ENCODE measurements at regions not wholly inside any gene's neighbourhood (a gene's known extent, or its start where the extent isn't known, plus 50 kb on each side); places are given as distances from the start of the nearest gene placed in this dataset.

DNA sequence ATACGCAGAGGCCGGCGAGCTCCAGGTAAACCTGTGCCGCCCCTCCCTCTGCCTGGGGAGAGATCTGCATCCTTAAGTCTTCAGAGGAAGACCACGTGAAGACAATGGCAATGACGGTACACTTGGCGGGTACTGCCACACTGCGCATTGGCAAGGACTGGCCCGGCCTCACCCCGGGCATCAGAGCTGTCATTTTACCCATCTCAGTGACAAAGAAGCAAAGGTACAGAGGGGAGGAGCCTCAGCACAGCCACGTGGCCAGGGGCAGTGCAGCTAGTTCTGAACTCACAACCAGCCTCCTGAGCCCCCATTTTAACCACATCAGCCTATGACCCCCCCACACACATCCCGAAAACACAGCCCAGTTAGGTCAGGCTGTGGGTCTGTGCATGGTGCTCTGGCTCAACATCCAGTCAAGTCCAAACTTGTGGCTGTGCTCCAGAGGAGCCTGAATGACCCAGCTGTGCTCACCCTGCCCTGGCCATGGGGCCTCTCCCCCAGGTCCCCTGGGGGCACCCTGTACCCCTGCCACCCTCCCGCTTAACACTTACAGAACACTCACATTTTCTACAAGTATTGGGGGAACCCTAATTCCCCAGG is 80.6 kb downstream of the C16orf95 start:
- DNase-seq (no peak), ATAC-seq (no peak)
- TF ChIP-seq, protein P1, sequence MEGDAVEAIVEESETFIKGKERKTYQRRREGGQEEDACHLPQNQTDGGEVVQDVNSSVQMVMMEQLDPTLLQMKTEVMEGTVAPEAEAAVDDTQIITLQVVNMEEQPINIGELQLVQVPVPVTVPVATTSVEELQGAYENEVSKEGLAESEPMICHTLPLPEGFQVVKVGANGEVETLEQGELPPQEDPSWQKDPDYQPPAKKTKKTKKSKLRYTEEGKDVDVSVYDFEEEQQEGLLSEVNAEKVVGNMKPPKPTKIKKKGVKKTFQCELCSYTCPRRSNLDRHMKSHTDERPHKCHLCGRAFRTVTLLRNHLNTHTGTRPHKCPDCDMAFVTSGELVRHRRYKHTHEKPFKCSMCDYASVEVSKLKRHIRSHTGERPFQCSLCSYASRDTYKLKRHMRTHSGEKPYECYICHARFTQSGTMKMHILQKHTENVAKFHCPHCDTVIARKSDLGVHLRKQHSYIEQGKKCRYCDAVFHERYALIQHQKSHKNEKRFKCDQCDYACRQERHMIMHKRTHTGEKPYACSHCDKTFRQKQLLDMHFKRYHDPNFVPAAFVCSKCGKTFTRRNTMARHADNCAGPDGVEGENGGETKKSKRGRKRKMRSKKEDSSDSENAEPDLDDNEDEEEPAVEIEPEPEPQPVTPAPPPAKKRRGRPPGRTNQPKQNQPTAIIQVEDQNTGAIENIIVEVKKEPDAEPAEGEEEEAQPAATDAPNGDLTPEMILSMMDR (IDR thresholded peaks at IDR 0.05) = no peak
- peaks cover 0 to 44% of the 10 kb centered on the region in 2 donors for H3K27me3 ChIP-seq
- peaks cover 0 to 7% of the 10 kb centered on the region in 2 donors for H3K4me1 ChIP-seq
- H3K9me3 ChIP-seq = peaks cover 0 to 2% of the 10 kb centered on the region in 2 donors
- H3K36me3 ChIP-seq = no peaks in the 10 kb centered on the region
- H3K4me3 ChIP-seq = no peak overlapping the region
- no peak overlapping the region for H3K27ac ChIP-seq
- intact Hi-C loops (cut with DNase I) = no loop called here

DNA sequence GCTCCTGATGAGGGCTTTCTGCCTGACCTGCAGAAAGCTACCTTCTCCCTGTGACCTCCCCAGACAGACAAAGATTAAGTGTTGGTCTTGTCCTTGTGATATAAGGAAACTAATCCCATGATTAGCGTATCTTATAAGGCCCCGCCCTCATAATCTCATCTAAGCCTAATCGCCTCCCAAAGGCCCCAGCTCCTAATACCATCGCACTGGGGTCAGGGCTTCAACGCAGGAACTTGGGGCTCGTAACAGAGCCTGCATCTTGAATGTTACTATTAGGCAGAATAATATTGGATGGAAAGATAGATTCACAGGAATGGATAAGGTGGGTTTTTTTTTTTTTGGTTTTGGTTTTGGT is 78.9 kb downstream of the C16orf95 start:
- Histone ChIP-seq H3K4me1 (peaks cover 0 to 7% of the 10 kb centered on the region in 2 donors), H3K27ac (no peak overlapping the region), H3K4me3 (no peak overlapping the region), H3K36me3 (no peaks in the 10 kb centered on the region), H3K9me3 (no peaks in the 10 kb centered on the region), H3K27me3 (peaks cover 0 to 45% of the 10 kb centered on the region in 2 donors)
- DNase-seq = no peak
- TF ChIP-seq, protein P1 (IDR thresholded peaks at IDR 0.05) = no peak
- intact Hi-C loops (cut with DNase I) = no loop called here
- ATAC-seq = no peak

DNA sequence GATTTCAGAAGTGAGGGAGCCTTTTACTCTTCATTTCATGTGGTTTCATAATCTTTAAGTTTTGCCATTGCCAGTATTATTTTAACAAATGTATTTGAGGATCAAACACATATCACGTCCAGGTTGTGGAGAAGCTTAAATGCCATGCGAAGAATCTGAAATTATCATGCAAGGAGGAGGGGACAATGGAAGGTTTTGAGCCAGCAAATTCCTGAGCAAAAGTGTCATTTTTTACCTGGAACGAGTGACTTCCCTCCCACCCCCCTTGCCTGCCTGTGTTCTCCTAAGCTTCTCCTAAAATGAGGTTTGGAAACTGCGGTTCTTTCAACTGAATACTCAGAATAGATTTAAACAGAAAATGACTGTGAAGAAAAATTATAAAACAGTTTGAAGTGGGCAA is 77.6 kb downstream of the C16orf95 start:
- ATAC-seq (no peak), DNase-seq (no peak)
- Histone ChIP-seq H3K36me3 (no peaks in the 10 kb centered on the region), H3K9me3 (no peaks in the 10 kb centered on the region), H3K4me3 (no peak overlapping the region), H3K4me1 (peaks cover 0 to 7% of the 10 kb centered on the region in 2 donors), H3K27ac (no peak overlapping the region), H3K27me3 (peaks cover 0 to 46% of the 10 kb centered on the region in 2 donors)
- TF ChIP-seq, protein P1 (IDR thresholded peaks at IDR 0.05) = no peak
- intact Hi-C loops (cut with DNase I) = no loop called here

DNA sequence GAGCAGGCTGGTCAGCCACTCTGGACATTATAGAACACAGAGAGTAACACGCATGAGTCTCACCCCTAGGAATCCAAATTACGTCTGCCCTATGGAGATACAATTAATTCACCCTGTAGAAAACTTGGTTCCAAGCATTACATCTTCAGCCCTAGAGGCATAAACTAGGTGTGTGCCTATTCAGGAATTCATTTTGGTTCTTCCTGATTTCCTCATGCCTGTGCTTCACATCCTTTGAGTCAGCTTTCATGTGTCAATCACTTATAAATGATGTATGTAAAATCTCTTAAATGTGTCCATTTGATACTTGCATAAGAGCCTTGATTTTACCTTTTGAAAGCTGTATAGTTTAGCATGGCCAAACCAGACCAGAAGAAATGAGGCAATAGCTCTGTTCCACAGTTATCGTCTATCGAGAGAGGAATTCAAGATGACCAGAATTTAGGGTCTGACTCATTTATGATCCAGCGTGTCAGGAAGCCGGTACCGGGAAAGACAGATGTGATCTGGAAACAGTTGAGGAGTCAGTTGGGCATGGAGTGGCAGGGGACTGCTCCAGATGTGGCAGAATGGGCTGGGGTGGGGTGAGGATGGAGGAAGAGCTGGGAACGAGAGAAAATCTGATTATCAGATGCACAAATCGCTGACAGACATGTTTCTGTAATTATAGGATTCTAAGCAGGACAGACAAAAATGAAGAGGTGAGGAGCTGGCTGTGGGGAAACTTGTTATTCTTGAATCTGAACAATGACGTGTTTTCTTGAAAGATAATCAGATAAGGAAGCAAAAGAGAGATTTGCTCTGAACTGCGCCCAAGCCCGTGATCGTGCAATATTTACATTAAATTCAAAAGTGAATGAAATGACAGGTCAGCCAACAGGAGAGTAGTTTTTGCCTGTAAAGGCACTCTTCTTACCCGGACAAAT is 76.7 kb downstream of the C16orf95 start:
- DNase-seq (no peak), ATAC-seq (no peak)
- intact Hi-C loops (cut with DNase I) = no loop called here
- no peaks in the 10 kb centered on the region for H3K36me3 ChIP-seq
- no peaks in the 10 kb centered on the region for H3K9me3 ChIP-seq
- H3K4me3 ChIP-seq = no peak overlapping the region
- H3K27ac ChIP-seq = no peak overlapping the region
- TF ChIP-seq, protein P1 (IDR thresholded peaks at IDR 0.05) = no peak
- peaks cover 0 to 7% of the 10 kb centered on the region in 2 donors for H3K4me1 ChIP-seq
- peaks cover 0 to 41% of the 10 kb centered on the region in 2 donors for H3K27me3 ChIP-seq

DNA sequence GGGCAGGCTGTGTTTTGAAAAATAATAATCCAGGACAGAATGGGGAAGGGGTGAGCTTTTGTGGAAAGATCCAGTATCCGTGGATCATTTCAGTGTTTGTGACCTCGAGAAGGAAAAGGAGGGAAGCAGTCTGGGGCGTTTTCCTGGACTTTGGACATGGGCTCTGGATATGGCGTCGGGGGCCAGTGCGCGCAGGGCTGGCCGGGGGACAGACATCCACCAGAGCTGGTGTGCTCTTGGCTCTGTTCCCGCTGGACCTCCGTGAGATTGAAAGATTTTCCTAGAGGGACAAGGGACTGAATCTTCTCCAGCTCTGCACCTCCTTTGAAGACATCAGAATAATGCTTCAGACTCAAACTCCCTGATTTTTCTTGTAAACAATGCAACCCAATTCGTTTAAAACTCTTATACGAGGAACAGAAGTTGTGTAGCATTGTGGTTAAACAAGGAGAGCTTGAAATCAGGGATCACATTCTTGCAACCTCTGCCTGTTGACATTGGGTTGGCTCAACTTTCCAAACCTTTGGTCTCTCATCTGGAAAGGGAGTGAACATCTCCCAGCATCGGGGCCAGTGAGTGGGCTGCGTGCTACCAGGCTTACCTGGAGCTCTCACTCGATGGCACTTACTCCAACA is 75.9 kb downstream of the C16orf95 start:
- Histone ChIP-seq H3K36me3 (no peaks in the 10 kb centered on the region), H3K27me3 (peaks cover 0 to 33% of the 10 kb centered on the region in 2 donors), H3K4me3 (no peak overlapping the region), H3K27ac (no peak overlapping the region), H3K9me3 (no peaks in the 10 kb centered on the region), H3K4me1 (peaks cover 0 to 1% of the 10 kb centered on the region in 2 donors)
- TF ChIP-seq, protein P1 (IDR thresholded peaks at IDR 0.05) = no peak
- ATAC-seq (no peak), DNase-seq (no peak)
- intact Hi-C loops (cut with DNase I) = no loop called here
